ENCODE measurements at regions not wholly inside any gene's neighbourhood (a gene's known extent, or its start where the extent isn't known, plus 50 kb on each side); places are given as distances from the start of the nearest gene placed in this dataset.

DNA sequence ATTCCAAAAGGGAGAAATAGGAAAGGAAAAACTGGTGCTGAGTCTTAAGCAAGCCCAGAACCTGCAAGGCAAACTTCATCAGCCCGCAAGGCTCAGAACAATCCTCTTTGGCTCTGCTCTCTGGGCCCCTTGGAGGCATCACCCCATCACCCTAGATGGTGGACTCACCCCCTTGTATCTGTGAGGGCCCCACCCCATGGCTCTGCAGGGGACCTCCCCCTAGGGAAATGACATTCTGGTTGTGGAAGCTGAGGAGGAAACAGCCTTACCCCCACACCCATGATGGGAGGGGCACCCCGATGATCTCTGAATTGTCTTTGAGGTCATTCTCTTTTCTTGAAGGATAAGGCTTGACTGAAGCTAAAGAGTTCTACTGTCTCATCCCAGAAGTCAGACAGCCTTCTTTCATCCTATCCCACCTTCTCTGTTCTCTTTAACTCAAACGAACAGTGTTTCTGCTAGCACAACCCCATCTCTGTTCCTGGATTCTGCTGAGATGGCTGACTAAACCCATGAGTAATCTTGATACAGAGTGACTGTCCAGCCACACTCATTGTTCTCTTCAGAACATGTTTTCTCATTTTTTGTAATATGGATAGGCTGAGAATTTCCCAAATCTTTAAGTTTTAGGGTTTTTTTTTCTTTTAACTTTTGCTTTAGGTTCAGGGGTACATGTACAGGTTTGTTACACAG, 492.1 kb upstream of the MYT1L start:
- 62% methylated on average over 3 of the region's 3 CpGs for WGBS
- Histone ChIP-seq H3K4me3 (ENCODE audit: low read depth in 1 of 3, low read length in 3 of 3) (no peak overlapping the region), H3K27me3 (ENCODE audit: control insufficient read depth in 4 of 4, insufficient read depth in 4 of 4, low read length in 3 of 4) (no peaks in the 10 kb centered on the region), H3K4me1 (ENCODE audit: control insufficient read depth in 4 of 4, insufficient read depth in 4 of 4, low read length in 3 of 4) (no peaks in the 10 kb centered on the region), H3K36me3 (ENCODE audit: control insufficient read depth in 4 of 4, insufficient read depth in 3 of 4, low read depth in 1 of 4, low read length in 3 of 4) (no peaks in the 10 kb centered on the region), H3K27ac (ENCODE audit: low read depth in 1 of 2, low read length in 2 of 2) (no peak overlapping the region), H3K9me3 (ENCODE audit: control insufficient read depth in 4 of 4, low read length in 3 of 4) (peaks cover 0 to 7% (median 3%) of the 10 kb centered on the region in 4 donors), H3K9ac (ENCODE audit: low read depth in 1 of 2, low read length in 2 of 2) (no peak overlapping the region)
- no peak for TF ChIP-seq EGR1 (IDR thresholded peaks at IDR 0.05; ENCODE audit: low read depth in 2 of 2)
- DNase-seq (ENCODE audit: low spot score), result no peak

DNA sequence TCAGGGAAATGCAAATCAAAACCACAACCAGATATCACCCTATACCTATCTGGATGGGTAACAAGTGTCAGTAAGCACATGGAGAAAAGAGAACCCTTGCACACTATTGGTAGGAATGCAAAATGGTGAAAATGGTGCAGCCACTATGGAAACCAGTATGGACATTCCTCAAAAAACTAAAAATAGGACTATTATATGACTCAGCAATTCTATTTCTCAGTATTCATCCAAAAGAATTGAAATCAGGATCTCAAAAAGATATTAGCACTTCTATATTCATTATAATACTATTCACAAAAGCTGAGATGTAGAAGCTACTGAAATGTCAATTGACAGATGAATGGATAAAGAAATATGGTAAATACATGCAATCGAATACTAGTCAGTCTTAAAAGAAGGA, 491.1 kb upstream of the MYT1L start:
- Histone ChIP-seq H3K4me1 (ENCODE audit: control insufficient read depth in 4 of 4, insufficient read depth in 4 of 4, low read length in 3 of 4) (no peaks in the 10 kb centered on the region), H3K36me3 (ENCODE audit: control insufficient read depth in 4 of 4, insufficient read depth in 3 of 4, low read depth in 1 of 4, low read length in 3 of 4) (no peaks in the 10 kb centered on the region), H3K27ac (ENCODE audit: low read depth in 1 of 2, low read length in 2 of 2) (no peak overlapping the region), H3K9ac (ENCODE audit: low read depth in 1 of 2, low read length in 2 of 2) (no peak overlapping the region), H3K4me3 (ENCODE audit: low read depth in 1 of 3, low read length in 3 of 3) (no peak overlapping the region), H3K9me3 (ENCODE audit: control insufficient read depth in 4 of 4, low read length in 3 of 4) (peaks cover 0 to 7% (median 3%) of the 10 kb centered on the region in 4 donors), H3K27me3 (ENCODE audit: control insufficient read depth in 4 of 4, insufficient read depth in 4 of 4, low read length in 3 of 4) (no peaks in the 10 kb centered on the region)
- no peak for DNase-seq (ENCODE audit: low spot score)
- 83% methylated on average over 1 of the region's 1 CpG for WGBS
- no peak for TF ChIP-seq TAF1 (conservative IDR thresholded peaks at IDR 0.05)
- TF ChIP-seq, protein P1, sequence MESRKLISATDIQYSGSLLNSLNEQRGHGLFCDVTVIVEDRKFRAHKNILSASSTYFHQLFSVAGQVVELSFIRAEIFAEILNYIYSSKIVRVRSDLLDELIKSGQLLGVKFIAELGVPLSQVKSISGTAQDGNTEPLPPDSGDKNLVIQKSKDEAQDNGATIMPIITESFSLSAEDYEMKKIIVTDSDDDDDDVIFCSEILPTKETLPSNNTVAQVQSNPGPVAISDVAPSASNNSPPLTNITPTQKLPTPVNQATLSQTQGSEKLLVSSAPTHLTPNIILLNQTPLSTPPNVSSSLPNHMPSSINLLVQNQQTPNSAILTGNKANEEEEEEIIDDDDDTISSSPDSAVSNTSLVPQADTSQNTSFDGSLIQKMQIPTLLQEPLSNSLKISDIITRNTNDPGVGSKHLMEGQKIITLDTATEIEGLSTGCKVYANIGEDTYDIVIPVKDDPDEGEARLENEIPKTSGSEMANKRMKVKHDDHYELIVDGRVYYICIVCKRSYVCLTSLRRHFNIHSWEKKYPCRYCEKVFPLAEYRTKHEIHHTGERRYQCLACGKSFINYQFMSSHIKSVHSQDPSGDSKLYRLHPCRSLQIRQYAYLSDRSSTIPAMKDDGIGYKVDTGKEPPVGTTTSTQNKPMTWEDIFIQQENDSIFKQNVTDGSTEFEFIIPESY (IDR thresholded peaks at IDR 0.05), result no peak
- no peak for TF ChIP-seq SP1 (IDR thresholded peaks at IDR 0.05)
- TF ChIP-seq, protein P2, sequence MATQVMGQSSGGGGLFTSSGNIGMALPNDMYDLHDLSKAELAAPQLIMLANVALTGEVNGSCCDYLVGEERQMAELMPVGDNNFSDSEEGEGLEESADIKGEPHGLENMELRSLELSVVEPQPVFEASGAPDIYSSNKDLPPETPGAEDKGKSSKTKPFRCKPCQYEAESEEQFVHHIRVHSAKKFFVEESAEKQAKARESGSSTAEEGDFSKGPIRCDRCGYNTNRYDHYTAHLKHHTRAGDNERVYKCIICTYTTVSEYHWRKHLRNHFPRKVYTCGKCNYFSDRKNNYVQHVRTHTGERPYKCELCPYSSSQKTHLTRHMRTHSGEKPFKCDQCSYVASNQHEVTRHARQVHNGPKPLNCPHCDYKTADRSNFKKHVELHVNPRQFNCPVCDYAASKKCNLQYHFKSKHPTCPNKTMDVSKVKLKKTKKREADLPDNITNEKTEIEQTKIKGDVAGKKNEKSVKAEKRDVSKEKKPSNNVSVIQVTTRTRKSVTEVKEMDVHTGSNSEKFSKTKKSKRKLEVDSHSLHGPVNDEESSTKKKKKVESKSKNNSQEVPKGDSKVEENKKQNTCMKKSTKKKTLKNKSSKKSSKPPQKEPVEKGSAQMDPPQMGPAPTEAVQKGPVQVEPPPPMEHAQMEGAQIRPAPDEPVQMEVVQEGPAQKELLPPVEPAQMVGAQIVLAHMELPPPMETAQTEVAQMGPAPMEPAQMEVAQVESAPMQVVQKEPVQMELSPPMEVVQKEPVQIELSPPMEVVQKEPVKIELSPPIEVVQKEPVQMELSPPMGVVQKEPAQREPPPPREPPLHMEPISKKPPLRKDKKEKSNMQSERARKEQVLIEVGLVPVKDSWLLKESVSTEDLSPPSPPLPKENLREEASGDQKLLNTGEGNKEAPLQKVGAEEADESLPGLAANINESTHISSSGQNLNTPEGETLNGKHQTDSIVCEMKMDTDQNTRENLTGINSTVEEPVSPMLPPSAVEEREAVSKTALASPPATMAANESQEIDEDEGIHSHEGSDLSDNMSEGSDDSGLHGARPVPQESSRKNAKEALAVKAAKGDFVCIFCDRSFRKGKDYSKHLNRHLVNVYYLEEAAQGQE (IDR thresholded peaks at IDR 0.05), result no peak
- no peak for TF ChIP-seq GABPA (IDR thresholded peaks at IDR 0.05 in 1 of 2, conservative IDR thresholded peaks at IDR 0.05 in 1 of 2)
- TF ChIP-seq RXRA (IDR thresholded peaks at IDR 0.05), result no peak
- TF ChIP-seq, protein P3, sequence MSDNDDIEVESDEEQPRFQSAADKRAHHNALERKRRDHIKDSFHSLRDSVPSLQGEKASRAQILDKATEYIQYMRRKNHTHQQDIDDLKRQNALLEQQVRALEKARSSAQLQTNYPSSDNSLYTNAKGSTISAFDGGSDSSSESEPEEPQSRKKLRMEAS (IDR thresholded peaks at IDR 0.05), result no peak
- no peak for TF ChIP-seq FOXA1 (IDR thresholded peaks at IDR 0.05)
- TF ChIP-seq RAD21 (IDR thresholded peaks at IDR 0.05), result no peak
- no peak for TF ChIP-seq YY1 (IDR thresholded peaks at IDR 0.05)

DNA sequence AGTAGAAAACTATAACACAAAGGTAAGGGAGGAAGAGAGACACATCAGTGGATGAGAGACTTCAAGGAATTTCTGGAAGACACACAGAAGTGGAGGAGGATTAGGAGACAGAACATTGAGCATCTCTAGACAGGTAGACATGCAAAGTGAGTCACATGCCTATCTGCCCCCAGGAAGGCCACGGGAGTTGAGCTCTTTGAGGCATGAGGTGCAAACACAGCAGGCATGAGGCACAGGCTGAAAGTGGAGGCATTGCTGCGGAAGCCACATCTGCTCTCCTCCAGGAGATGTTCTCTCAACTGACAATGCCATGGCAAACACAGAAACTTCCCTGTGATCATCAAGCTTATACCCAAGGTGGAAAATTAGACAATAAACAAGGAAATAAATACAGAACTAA, 481.6 kb upstream of the MYT1L start:
- Histone ChIP-seq H3K27me3 (ENCODE audit: control insufficient read depth in 4 of 4, insufficient read depth in 4 of 4, low read length in 3 of 4) (no peaks in the 10 kb centered on the region), H3K27ac (ENCODE audit: low read depth in 1 of 2, low read length in 2 of 2) (no peak overlapping the region), H3K9me3 (ENCODE audit: control insufficient read depth in 4 of 4, low read length in 3 of 4) (peaks cover 0 to 8% (median 6%) of the 10 kb centered on the region in 4 donors), H3K4me1 (ENCODE audit: control insufficient read depth in 4 of 4, insufficient read depth in 4 of 4, low read length in 3 of 4) (no peaks in the 10 kb centered on the region), H3K9ac (ENCODE audit: low read depth in 1 of 2, low read length in 2 of 2) (no peak overlapping the region), H3K4me3 (ENCODE audit: low read depth in 1 of 3, low read length in 3 of 3) (no peak overlapping the region), H3K36me3 (ENCODE audit: control insufficient read depth in 4 of 4, insufficient read depth in 3 of 4, low read depth in 1 of 4, low read length in 3 of 4) (no peaks in the 10 kb centered on the region)
- DNase-seq (ENCODE audit: low spot score), result no peak
- WGBS, result 75% methylated on average over 2 of the region's 2 CpGs
- TF ChIP-seq, protein P4, sequence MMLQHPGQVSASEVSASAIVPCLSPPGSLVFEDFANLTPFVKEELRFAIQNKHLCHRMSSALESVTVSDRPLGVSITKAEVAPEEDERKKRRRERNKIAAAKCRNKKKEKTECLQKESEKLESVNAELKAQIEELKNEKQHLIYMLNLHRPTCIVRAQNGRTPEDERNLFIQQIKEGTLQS (IDR thresholded peaks at IDR 0.05), result no peak
- TF ChIP-seq FOXA1 (IDR thresholded peaks at IDR 0.05) (no peak), RXRA (IDR thresholded peaks at IDR 0.05) (no peak), GABPA (IDR thresholded peaks at IDR 0.05 in 1 of 2, conservative IDR thresholded peaks at IDR 0.05 in 1 of 2) (no peak), JUND (IDR thresholded peaks at IDR 0.05) (no peak), EGR1 (IDR thresholded peaks at IDR 0.05; ENCODE audit: low read depth in 2 of 2) (no peak), RAD21 (IDR thresholded peaks at IDR 0.05) (no peak), HNF4A (conservative IDR thresholded peaks at IDR 0.05) (no peak), NR2F2 (IDR thresholded peaks at IDR 0.05) (no peak), YY1 (IDR thresholded peaks at IDR 0.05) (no peak), TAF1 (conservative IDR thresholded peaks at IDR 0.05) (no peak)
- TF ChIP-seq, protein P1 (IDR thresholded peaks at IDR 0.05), result no peak
- TF ChIP-seq, protein P3 (IDR thresholded peaks at IDR 0.05), result no peak
- TF ChIP-seq, protein P5, sequence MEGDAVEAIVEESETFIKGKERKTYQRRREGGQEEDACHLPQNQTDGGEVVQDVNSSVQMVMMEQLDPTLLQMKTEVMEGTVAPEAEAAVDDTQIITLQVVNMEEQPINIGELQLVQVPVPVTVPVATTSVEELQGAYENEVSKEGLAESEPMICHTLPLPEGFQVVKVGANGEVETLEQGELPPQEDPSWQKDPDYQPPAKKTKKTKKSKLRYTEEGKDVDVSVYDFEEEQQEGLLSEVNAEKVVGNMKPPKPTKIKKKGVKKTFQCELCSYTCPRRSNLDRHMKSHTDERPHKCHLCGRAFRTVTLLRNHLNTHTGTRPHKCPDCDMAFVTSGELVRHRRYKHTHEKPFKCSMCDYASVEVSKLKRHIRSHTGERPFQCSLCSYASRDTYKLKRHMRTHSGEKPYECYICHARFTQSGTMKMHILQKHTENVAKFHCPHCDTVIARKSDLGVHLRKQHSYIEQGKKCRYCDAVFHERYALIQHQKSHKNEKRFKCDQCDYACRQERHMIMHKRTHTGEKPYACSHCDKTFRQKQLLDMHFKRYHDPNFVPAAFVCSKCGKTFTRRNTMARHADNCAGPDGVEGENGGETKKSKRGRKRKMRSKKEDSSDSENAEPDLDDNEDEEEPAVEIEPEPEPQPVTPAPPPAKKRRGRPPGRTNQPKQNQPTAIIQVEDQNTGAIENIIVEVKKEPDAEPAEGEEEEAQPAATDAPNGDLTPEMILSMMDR (IDR thresholded peaks at IDR 0.05; ENCODE audit: low read depth, low read length, missing input control), result no peak

All from liver (tissue), 8 donors.